ENCODE measurements at regions not wholly inside any gene's neighbourhood (a gene's known extent, or its start where the extent isn't known, plus 50 kb on each side); places are given as distances from the start of the nearest gene placed in this dataset.

- H3K9ac ChIP-seq, result no peak overlapping the region
- no peaks in the 10 kb centered on the region for H3K36me3 ChIP-seq (ENCODE audit: insufficient read depth)
- H2AFZ ChIP-seq (ENCODE audit: low read depth), result no peak overlapping the region
- no peaks in the 10 kb centered on the region for H3K27me3 ChIP-seq (ENCODE audit: insufficient read depth, low read depth)
- no peaks in the 10 kb centered on the region for H3K79me2 ChIP-seq (ENCODE audit: insufficient read depth, low read depth)
- TF ChIP-seq CTCF (conservative IDR thresholded peaks at IDR 0.05; ENCODE audit: low read depth, low read length), result no peak
- H3K27ac ChIP-seq, result no peak overlapping the region
- no peak overlapping the region for H3K4me3 ChIP-seq (IDR thresholded peaks at IDR 0.05; ENCODE audit: insufficient read depth, low read depth, low read length)
- no peaks in the 10 kb centered on the region for H3K4me1 ChIP-seq (ENCODE audit: low read depth, poor library complexity, severe bottlenecking)
- no peak overlapping the region for H3K4me2 ChIP-seq
- H4K20me1 ChIP-seq (ENCODE audit: insufficient read depth), result no peaks in the 10 kb centered on the region
Observed at GRCh38 chr13:107370015-107370785, 802.3 kb upstream of the ARGLU1 start.

GRCh38 chr13:107367258-107367657, 799.3 kb upstream of the ARGLU1 start:
- H3K36me3 ChIP-seq (ENCODE audit: insufficient read depth), result no peaks in the 10 kb centered on the region
- no peaks in the 10 kb centered on the region for H3K4me1 ChIP-seq (ENCODE audit: low read depth, poor library complexity, severe bottlenecking)
- H3K9ac ChIP-seq, result no peak overlapping the region
- no peak overlapping the region for H2AFZ ChIP-seq (ENCODE audit: low read depth)
- no peaks in the 10 kb centered on the region for H4K20me1 ChIP-seq (ENCODE audit: insufficient read depth)
- no peak overlapping the region for H3K4me2 ChIP-seq
- H3K27me3 ChIP-seq (ENCODE audit: insufficient read depth, low read depth), result no peaks in the 10 kb centered on the region
- TF ChIP-seq CTCF (conservative IDR thresholded peaks at IDR 0.05; ENCODE audit: low read depth, low read length), result no peak
- no peaks in the 10 kb centered on the region for H3K79me2 ChIP-seq (ENCODE audit: insufficient read depth, low read depth)
- no peak overlapping the region for H3K27ac ChIP-seq
- H3K4me3 ChIP-seq (IDR thresholded peaks at IDR 0.05; ENCODE audit: insufficient read depth, low read depth, low read length), result no peak overlapping the region

GRCh38 chr13:107365466-107366215, 797.7 kb upstream of the ARGLU1 start:
- H3K27ac ChIP-seq, result no peak overlapping the region

GRCh38 chr13:107364658-107365057, 796.7 kb upstream of the ARGLU1 start:
- no peaks in the 10 kb centered on the region for H3K27me3 ChIP-seq (ENCODE audit: insufficient read depth, low read depth)
- H3K4me3 ChIP-seq (IDR thresholded peaks at IDR 0.05; ENCODE audit: insufficient read depth, low read depth, low read length), result no peak overlapping the region
- TF ChIP-seq CTCF (conservative IDR thresholded peaks at IDR 0.05; ENCODE audit: low read depth, low read length), result no peak
- no peak overlapping the region for H3K27ac ChIP-seq
- H2AFZ ChIP-seq (ENCODE audit: low read depth), result no peak overlapping the region
- H3K9ac ChIP-seq, result no peak overlapping the region
- no peaks in the 10 kb centered on the region for H3K4me1 ChIP-seq (ENCODE audit: low read depth, poor library complexity, severe bottlenecking)
- H3K79me2 ChIP-seq (ENCODE audit: insufficient read depth, low read depth), result no peaks in the 10 kb centered on the region
- H4K20me1 ChIP-seq (ENCODE audit: insufficient read depth), result no peaks in the 10 kb centered on the region
- no peaks in the 10 kb centered on the region for H3K36me3 ChIP-seq (ENCODE audit: insufficient read depth)
- no peak overlapping the region for H3K4me2 ChIP-seq

More at GRCh38 chr13:107365466-107366215, 797.7 kb upstream of the ARGLU1 start:
- Histone ChIP-seq H3K4me1 (ENCODE audit: low read depth, poor library complexity, severe bottlenecking) (no peaks in the 10 kb centered on the region), H3K4me2 (no peak overlapping the region), H3K27me3 (ENCODE audit: insufficient read depth, low read depth) (no peaks in the 10 kb centered on the region), H4K20me1 (ENCODE audit: insufficient read depth) (no peaks in the 10 kb centered on the region), H2AFZ (ENCODE audit: low read depth) (no peak overlapping the region), H3K9ac (no peak overlapping the region), H3K79me2 (ENCODE audit: insufficient read depth, low read depth) (no peaks in the 10 kb centered on the region), H3K4me3 (IDR thresholded peaks at IDR 0.05; ENCODE audit: insufficient read depth, low read depth, low read length) (no peak overlapping the region), H3K36me3 (ENCODE audit: insufficient read depth) (no peaks in the 10 kb centered on the region)
- TF ChIP-seq CTCF (conservative IDR thresholded peaks at IDR 0.05; ENCODE audit: low read depth, low read length), result no peak

Data from KMS-11 (cell line).